Nephron progenitor cell (in vitro differentiated cells): ENCODE measurements at regions not wholly inside any gene's neighbourhood (a gene's known extent, or its start where the extent isn't known, plus 50 kb on each side); places are given as distances from the start of the nearest gene placed in this dataset.

Experiments used
- DNase-seq: peaks from one replicate; pipeline ENCODE4 v3.0.0; 2021
- H3K27ac Mint-ChIP-seq: 2 replicates; pipeline ENCODE4 v1.8.0; 2021; ENCODE audit warnings: mild to moderate bottlenecking, moderate library complexity, mixed read lengths
- H3K27me3 Mint-ChIP-seq: 2 replicates; pipeline ENCODE4 v1.8.0; 2021; ENCODE audit warnings: mild to moderate bottlenecking, low read depth, mixed read lengths; ENCODE audit not compliant: poor library complexity
- H3K36me3 Mint-ChIP-seq: 2 replicates; pipeline ENCODE4 v1.8.0; 2021; ENCODE audit warnings: low read depth, mixed read lengths
- H3K4me1 Mint-ChIP-seq: 2 replicates; pipeline ENCODE4 v1.8.0; 2021; ENCODE audit warnings: mixed read lengths
- H3K4me3 Mint-ChIP-seq: 2 replicates; pipeline ENCODE4 v1.8.0; 2021; ENCODE audit warnings: mild to moderate bottlenecking, moderate library complexity, mixed read lengths
- H3K9me3 Mint-ChIP-seq: 2 replicates; pipeline ENCODE4 v1.8.0; 2021; ENCODE audit warnings: mild to moderate bottlenecking, moderate library complexity, mixed read lengths
- TF ChIP-seq, protein P1 (sequence below): fragments of 200-600 bp; sonication (generic); IDR thresholded peaks from 2 replicates; pipeline ENCODE4 v1.5.0; 2021; ENCODE audit warnings: antibody characterized with exemption

DNA sequence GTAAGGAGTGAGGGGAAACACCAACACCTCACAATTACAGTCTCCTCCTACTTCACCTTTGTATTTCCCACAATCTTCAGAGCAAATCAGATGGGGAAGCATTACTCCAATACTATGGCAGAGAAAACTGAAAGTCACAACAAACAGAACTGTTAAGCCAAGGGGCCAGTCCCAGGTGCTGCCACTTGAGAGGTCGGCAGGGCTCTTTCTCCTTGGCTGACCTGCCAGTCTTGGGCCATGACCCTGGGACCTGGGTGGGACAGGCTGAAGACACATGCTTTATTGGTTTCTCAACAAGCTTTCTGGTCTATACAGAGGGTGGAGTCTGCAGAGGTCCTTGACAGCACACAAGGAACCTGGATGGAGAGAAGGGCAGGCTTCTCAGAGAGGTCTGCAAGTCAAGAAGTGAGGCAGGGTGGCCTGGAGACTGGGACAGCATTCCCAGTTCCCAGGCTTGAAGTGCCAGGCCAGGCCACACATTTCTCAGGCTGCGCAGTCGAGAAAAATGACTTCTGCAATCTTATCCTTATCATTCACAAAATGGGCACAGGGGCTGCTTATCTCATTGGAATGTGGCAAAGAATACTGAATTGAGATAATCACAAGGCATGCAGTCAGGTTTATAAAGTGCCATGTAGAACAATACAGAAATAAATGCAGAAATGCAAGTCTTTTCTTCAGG, 301.0 kb downstream of the CXCL12 start:
- peaks cover 8% of the 10 kb centered on the region for H3K36me3 Mint-ChIP-seq
- no peak overlapping the region for H3K4me3 Mint-ChIP-seq
- TF ChIP-seq, protein P1, sequence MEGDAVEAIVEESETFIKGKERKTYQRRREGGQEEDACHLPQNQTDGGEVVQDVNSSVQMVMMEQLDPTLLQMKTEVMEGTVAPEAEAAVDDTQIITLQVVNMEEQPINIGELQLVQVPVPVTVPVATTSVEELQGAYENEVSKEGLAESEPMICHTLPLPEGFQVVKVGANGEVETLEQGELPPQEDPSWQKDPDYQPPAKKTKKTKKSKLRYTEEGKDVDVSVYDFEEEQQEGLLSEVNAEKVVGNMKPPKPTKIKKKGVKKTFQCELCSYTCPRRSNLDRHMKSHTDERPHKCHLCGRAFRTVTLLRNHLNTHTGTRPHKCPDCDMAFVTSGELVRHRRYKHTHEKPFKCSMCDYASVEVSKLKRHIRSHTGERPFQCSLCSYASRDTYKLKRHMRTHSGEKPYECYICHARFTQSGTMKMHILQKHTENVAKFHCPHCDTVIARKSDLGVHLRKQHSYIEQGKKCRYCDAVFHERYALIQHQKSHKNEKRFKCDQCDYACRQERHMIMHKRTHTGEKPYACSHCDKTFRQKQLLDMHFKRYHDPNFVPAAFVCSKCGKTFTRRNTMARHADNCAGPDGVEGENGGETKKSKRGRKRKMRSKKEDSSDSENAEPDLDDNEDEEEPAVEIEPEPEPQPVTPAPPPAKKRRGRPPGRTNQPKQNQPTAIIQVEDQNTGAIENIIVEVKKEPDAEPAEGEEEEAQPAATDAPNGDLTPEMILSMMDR: no peak
- H3K27me3 Mint-ChIP-seq: peaks cover 3% of the 10 kb centered on the region
- no peak for DNase-seq
- peaks cover 29% of the 10 kb centered on the region for H3K4me1 Mint-ChIP-seq
- H3K9me3 Mint-ChIP-seq: peaks cover 20% of the 10 kb centered on the region
- no peak overlapping the region for H3K27ac Mint-ChIP-seq

DNA sequence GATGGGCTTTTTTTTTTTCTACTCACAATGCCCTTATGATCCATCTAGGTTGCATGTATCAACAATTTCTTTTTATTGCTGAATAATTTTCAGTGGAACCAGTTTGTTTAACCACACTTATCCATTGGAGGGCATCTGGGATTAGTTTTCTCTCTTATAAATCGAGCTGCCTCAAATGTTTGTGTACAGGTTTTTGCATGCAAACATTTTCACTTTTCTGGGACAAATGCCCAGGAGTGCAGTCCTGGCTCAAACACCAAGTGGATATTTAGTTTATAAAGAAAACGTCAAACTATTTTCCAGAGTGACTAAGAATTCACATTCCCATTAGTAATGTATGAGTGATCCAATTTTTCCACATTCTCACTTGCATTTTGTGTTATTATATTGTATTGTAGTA, 313.4 kb downstream of the CXCL12 start:
- peaks cover 8% of the 10 kb centered on the region for H3K27me3 Mint-ChIP-seq
- H3K36me3 Mint-ChIP-seq: peaks cover 8% of the 10 kb centered on the region
- DNase-seq: no peak
- H3K27ac Mint-ChIP-seq: no peak overlapping the region
- TF ChIP-seq, protein P1: no peak
- H3K9me3 Mint-ChIP-seq: peaks cover 19% of the 10 kb centered on the region
- H3K4me3 Mint-ChIP-seq: no peak overlapping the region
- peaks cover 15% of the 10 kb centered on the region for H3K4me1 Mint-ChIP-seq

DNA sequence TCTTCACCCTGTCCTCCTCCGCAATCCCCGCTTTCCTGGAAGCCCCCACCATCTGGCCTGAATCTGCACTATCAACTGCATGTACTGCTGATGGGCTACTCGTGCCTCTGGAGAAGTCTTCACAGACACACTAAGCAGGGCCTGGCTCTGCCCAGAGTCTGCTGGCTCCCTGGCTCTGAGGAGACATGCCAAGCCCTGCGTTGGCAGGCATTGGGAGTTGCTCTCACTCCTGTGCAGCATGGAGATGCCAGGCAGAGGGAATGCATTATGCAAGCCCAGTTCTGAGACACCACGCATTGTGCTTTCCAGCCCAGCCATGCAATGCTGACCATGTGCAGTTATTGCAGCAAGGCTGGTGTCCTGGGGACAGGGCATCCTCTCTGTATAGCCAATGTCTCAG, 314.6 kb downstream of the CXCL12 start:
- H3K9me3 Mint-ChIP-seq: peaks cover 7% of the 10 kb centered on the region
- peaks cover 26% of the 10 kb centered on the region for H3K4me1 Mint-ChIP-seq
- DNase-seq: no peak
- no peak overlapping the region for H3K27ac Mint-ChIP-seq
- H3K27me3 Mint-ChIP-seq: peaks cover 11% of the 10 kb centered on the region
- no peak overlapping the region for H3K4me3 Mint-ChIP-seq
- TF ChIP-seq, protein P1: no peak
- H3K36me3 Mint-ChIP-seq: peaks cover 6% of the 10 kb centered on the region

DNA sequence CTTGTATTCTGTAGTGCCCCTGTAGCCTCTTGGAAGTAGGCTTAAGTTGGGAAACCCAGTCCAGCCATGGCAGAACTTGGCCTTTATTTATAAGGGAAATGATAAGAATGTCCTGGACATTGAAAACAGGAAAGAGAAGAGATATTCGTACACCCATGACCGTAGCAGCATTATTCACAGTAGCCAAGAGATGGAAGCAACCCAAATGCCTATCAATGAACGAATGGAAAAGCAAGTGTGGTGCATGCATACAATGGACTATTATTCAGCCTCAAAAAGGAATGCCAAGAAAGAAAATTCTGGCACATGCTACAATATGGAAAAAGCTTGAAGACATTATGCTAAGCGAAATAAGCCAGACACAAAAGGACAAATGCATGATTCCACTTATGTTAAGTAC, 315.3 kb downstream of the CXCL12 start:
- no peaks in the 10 kb centered on the region for H3K36me3 Mint-ChIP-seq
- H3K9me3 Mint-ChIP-seq: no peaks in the 10 kb centered on the region
- TF ChIP-seq, protein P1: no peak
- peaks cover 26% of the 10 kb centered on the region for H3K4me1 Mint-ChIP-seq
- DNase-seq: no peak
- H3K4me3 Mint-ChIP-seq: no peak overlapping the region
- no peak overlapping the region for H3K27ac Mint-ChIP-seq
- H3K27me3 Mint-ChIP-seq: peaks cover 11% of the 10 kb centered on the region

DNA sequence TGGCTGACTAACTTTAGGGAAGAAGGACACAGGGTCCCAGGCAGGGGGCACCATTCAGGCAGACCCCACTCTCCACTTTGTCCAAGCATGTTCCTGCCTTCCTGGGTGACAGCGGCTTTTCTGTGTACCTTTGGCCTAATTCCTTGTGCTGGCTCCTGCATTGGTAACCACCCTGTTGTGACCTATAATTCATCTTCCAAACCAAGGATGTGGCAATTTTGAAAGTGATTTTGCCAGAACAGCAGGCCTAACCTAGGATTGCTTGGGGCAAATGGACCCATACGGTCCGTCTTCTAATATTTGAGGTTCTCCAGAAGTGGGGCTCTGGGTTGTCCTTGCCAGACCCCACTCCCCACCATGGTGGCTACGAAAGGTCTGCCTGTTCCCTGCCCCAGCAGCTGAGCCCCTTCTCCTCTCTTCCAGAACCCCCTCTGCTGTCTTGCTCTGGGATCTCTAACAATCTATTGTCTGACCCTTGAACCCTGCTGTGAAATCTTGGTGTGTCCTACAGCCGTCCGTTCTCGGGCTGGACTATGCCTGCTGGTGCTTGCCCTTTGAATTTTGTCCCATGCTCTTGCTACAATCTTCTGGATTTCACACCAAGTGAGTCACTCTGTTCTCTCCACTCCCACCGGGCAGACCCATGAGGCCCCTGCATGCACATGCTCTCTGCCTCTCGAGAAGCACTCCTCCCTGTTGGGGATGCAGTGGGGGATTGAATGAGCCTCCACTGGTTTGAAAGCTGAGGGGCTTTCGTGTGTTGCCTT, 316.0 kb downstream of the CXCL12 start:
- no peak overlapping the region for H3K27ac Mint-ChIP-seq
- no peaks in the 10 kb centered on the region for H3K36me3 Mint-ChIP-seq
- no peak for DNase-seq
- peaks cover 31% of the 10 kb centered on the region for H3K4me1 Mint-ChIP-seq
- H3K27me3 Mint-ChIP-seq: peaks cover 15% of the 10 kb centered on the region
- no peak overlapping the region for H3K4me3 Mint-ChIP-seq
- no peaks in the 10 kb centered on the region for H3K9me3 Mint-ChIP-seq
- TF ChIP-seq, protein P1: no peak

DNA sequence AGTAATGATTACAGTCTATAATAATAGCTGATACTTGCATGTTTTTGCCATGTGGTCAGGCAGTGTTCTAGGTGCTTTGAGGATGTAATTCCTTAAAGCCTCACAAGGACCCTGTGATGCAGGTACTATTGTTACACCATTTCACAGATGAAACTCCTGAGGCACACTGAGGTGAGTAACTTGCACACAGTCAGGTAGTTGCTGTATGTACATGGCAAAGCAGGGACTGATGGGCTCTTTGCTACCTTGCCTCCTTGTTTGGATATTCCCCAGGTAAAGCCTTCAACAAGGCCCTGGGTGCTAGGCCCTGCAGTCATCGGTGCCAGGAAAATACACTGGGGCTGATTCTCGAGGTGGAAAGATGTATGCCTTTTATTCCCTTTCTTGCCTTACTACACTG, 317.5 kb downstream of the CXCL12 start:
- DNase-seq: no peak
- TF ChIP-seq, protein P1: no peak
- Mint-ChIP-seq H3K36me3 (no peaks in the 10 kb centered on the region), H3K27ac (no peak overlapping the region), H3K9me3 (no peaks in the 10 kb centered on the region), H3K4me1 (peaks cover 37% of the 10 kb centered on the region), H3K27me3 (peaks cover 19% of the 10 kb centered on the region), H3K4me3 (no peak overlapping the region)
